GM19238 (cell line): ENCODE measurements at regions not wholly inside any gene's neighbourhood (a gene's known extent, or its start where the extent isn't known, plus 50 kb on each side); places are given as distances from the start of the nearest gene placed in this dataset.

Source experiments
- DNase-seq: peaks from one replicate; pipeline ENCODE4 v3.0.0; 2011; ENCODE audit warnings: low spot score; ENCODE audit not compliant: insufficient read length

- DNase-seq, result no peak
Observed at GRCh38 chr2:56705713-56706112, 521.9 kb downstream of the CCDC85A start.

GRCh38 chr2:56707218-56707617 lies 523.4 kb downstream of the CCDC85A start:
- DNase-seq, result no peak

- DNase-seq, result no peak
Observed at GRCh38 chr2:56707650-56708049, 523.9 kb downstream of the CCDC85A start.

GRCh38 chr2:56709181-56709580 lies 525.4 kb downstream of the CCDC85A start:
- no peak for DNase-seq

- DNase-seq, result no peak
Observed at GRCh38 chr2:56713161-56713676, 529.4 kb downstream of the CCDC85A start.

- no peak for DNase-seq
Observed at GRCh38 chr2:56713978-56714377, 530.2 kb downstream of the CCDC85A start.

- DNase-seq, result no peak
Observed at GRCh38 chr2:56714400-56714799, 530.6 kb downstream of the CCDC85A start.

- no peak for DNase-seq
Observed at GRCh38 chr2:56715683-56716082, 531.9 kb downstream of the CCDC85A start.

- no peak for DNase-seq
Observed at GRCh38 chr2:56718413-56718812, 534.6 kb downstream of the CCDC85A start.

- no peak for DNase-seq
Observed at GRCh38 chr2:56729212-56729611, 545.4 kb downstream of the CCDC85A start.

GRCh38 chr2:56732946-56733345 lies 549.2 kb downstream of the CCDC85A start:
- DNase-seq, result no peak

GRCh38 chr2:56739413-56739812 lies 555.6 kb downstream of the CCDC85A start:
- DNase-seq, result no peak

GRCh38 chr2:56741601-56742102 lies 557.9 kb downstream of the CCDC85A start:
- DNase-seq, result no peak

GRCh38 chr2:56743807-56744206 lies 560.0 kb downstream of the CCDC85A start:
- DNase-seq, result no peak

GRCh38 chr2:56749152-56749752 lies 565.5 kb downstream of the CCDC85A start:
- DNase-seq, result no peak

GRCh38 chr2:56753182-56753581 lies 569.4 kb downstream of the CCDC85A start:
- no peak for DNase-seq

GRCh38 chr2:56754066-56754615 lies 570.4 kb downstream of the CCDC85A start:
- no peak for DNase-seq

- no peak for DNase-seq
Observed at GRCh38 chr2:56754627-56755026, 570.8 kb downstream of the CCDC85A start.

GRCh38 chr2:56757884-56758545 lies 574.2 kb downstream of the CCDC85A start:
- DNase-seq, result no peak

- DNase-seq, result no peak
Observed at GRCh38 chr2:56763683-56764082, 579.9 kb downstream of the CCDC85A start.

GRCh38 chr2:56768973-56769372 lies 585.2 kb downstream of the CCDC85A start:
- no peak for DNase-seq

- no peak for DNase-seq
Observed at GRCh38 chr2:56770490-56770889, 586.7 kb downstream of the CCDC85A start.

- DNase-seq, result no peak
Observed at GRCh38 chr2:56784046-56784445, 600.3 kb downstream of the CCDC85A start.
